ENCODE measurements at regions not wholly inside any gene's neighbourhood (a gene's known extent, or its start where the extent isn't known, plus 50 kb on each side); places are given as distances from the start of the nearest gene placed in this dataset.

GRCh38 chr9:78493166-78493742 lies 196.3 kb downstream of the PSAT1 start:
- DNase-seq (ENCODE audit: low spot score), result no peak

GRCh38 chr9:78502566-78502965 lies 205.6 kb downstream of the PSAT1 start:
- DNase-seq (ENCODE audit: low spot score), result no peak

GRCh38 chr9:78505546-78505945 lies 208.6 kb downstream of the PSAT1 start:
- no peak for DNase-seq (ENCODE audit: low spot score)

DNA sequence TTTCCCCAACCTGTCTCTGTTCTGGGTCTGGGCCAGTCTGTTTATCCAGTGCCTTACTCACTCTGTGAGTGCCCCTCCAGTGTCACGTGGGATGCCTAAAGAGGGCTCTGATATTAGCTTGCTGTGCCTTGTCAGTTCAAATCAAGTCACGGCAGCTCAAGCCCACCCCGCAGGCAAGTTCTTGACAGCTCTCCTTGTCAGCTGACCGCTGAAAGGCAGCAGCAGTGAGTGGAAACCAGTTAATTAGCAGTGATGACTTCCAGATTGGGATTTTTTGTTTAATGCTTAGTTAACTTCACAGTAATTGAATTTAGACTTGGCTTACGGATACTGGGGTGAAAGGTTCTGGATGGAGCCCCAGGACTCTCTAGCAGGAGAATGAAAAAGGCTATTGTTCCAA lies 210.1 kb downstream of the PSAT1 start:
- DNase-seq (ENCODE audit: low spot score), result no peak

DNA sequence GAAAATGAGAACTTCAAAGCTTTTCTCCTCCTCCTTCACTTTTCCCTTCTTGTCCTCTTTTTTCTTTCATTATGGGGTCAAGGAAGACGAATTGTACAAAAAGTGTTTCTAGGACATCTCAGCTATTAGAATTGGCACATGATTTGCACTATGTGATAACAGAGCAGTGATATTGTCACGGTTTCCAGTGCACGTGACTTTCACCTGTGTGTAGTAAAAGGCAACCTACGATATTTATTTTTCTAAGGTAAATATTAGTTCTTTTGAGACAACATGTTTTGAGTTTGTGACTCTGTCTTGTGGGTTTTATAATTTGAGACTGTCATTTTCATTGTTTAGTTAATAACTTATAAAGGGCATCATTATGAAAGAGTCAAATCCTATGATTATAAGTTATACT lies 213.1 kb downstream of the PSAT1 start:
- no peak for DNase-seq (ENCODE audit: low spot score)

- DNase-seq (ENCODE audit: low spot score), result no peak
Observed at GRCh38 chr9:78515108-78515507, 218.2 kb downstream of the PSAT1 start.

DNA sequence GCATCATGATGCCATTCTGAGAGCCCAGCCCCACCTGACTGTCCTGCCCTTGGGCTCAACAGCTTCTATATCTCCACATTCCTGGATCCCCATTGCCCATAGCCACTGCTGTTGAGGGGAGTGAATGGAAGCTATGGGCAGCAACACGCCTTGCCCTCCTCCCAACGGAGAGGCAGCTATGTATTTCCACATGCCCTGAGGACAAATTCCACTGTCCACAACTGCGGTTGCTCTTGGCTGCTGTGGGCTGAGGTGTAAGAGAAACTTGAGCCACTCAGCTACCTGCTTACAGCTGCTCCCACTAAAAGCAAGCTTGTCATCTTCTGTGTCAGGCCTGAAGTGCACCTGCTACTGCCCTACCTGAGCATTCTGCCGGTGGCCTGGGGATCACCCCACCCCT lies 222.9 kb downstream of the PSAT1 start:
- DNase-seq (ENCODE audit: low spot score), result no peak

DNA sequence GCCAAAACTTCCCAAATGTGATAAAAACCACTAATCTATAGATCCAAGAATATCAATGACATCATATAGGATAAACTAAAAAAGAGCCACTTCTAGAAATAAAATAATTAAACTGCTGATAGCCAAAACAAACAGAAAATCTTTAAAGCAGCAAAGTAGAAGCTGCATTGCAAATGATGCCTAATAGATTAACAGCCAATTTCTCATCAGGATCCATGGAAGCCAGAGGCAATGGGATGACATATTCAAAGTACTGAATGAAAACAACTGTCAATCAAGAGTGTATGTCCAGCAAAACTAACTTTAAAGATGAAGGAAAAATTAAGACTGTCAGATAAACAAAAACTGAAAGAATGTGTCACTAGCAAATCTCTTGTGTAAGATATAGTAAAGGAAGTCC lies 224.8 kb downstream of the PSAT1 start:
- no peak for DNase-seq (ENCODE audit: low spot score)

DNA sequence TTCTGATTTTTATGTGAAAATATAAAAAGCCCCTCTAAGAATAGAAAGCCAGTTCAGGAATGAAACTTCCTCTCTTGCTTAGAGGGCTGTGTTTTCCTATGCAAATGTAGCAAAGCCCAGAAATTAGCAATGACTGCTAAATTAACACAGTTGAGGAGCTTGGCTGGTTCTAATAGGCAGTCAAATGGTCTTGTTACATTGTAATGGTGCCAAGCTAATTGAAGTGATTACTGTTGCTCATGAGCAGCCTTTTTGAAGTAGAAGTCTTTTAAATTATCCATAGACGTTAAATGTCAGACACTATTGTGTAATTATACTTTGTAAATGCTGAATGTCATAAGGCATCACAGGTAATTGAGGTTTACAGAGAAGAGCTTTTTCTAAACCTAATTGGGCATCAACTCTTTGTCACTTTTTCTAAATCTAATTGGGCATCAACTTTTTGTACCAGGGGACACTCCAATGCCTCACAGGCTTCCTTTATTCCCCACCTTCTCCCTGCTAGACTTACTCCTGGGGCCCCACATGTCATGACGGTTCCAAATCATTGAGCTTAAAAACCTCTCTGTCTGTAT lies 229.1 kb downstream of the PSAT1 start:
- DNase-seq (ENCODE audit: low spot score), result no peak

- no peak for DNase-seq (ENCODE audit: low spot score)
Observed at GRCh38 chr9:78533500-78533899, 236.6 kb downstream of the PSAT1 start.

- no peak for DNase-seq (ENCODE audit: low spot score)
Observed at GRCh38 chr9:78539188-78539587, 242.3 kb downstream of the PSAT1 start.

DNA sequence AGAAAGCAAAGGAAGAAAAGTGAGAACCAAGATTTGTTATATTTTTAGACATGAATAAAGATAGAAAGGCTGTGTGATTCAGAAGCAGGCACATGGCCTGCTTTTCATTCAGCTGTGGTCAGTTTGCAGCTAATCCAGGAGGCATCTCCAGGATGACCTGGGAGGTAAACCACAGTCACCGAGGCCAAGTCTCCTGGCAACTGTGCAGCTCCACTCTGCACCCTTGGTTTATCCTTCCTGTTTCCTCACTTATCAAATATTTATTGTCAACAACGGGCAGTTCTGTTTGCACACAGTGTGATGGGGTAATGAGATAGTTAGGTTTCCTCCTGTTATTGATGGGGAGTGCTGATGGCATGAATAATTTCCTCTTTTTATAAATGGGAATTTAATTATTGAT lies 243.0 kb downstream of the PSAT1 start:
- no peak for DNase-seq (ENCODE audit: low spot score)

DNA sequence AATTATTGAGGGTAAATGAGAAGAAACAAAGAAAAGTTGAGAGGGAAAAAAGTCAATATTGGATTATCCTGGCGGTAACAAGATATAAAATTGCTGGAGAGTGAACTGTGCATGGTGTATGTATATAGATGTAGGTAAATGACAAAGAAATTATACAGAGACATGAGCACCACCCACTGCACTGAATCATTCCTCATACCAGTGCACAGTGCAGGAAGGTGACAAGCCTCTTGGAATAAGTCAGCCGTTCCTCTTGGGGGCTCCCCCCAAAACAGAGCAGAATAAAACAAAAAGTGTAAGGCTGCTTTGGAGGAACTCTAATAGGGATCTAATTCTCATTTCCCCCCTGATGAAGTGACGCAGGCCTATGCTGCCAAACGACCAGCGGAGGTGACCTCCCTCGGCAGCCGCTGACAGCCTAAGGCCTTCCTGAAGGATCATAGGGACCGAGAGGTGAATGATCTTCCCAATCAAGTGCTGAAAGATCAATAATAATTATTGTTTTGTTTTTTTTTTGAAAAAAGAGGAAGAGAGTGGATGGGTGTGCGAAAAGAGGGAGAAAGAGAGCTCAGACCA lies 245.0 kb downstream of the PSAT1 start:
- no peak for DNase-seq (ENCODE audit: low spot score)

DNA sequence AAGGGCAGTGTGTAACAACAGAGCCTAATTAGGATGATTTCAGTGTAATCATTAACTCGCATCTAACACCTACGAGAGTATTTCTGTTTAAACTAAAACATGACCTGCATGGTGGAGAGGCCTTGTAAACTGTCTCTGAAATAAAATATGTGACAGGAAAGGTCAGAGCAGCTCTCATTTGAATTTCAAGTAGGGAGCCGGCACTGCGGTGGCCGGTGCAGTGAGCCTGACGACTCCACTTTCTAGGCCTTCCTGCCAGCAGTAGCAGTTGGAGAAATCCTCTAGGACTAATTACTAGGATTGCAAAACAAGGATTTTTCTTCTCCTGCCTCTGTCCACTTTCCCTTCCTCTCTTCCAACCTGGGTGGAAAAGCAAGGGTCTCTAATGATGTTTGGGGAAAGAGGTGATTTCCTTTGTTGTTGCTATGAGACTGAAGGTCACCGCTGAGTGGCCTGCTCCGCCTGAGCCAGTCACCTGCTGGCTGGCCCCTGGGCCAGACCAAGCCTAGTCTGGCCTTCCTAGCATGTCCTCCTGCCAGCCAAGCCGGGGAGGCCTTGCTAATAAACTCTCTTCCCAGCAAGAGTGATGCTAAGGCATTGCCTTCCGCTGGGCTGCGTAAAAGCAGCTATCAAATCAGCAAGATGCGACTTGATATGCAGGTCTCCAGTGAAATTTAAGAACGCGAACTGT lies 245.7 kb downstream of the PSAT1 start:
- no peak for DNase-seq (ENCODE audit: low spot score)

DNA sequence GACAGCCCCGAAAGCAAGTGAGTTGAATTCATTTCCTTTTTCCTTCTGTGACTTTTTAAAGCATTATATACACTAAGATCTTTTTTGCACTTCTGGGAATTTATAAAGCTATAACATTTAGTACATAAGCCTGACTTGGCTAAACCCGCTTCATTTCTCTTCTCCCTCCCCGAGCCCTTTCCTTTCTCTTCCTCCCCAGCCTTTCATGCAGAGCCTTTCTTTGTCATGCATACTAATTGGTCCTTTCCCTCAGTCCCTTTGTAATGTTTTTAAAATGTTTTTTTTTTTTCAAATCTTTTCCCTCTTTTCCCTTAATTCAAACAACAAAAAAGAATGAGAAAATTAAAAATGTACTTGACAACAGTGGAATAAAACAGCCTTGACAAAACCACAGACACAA lies 246.4 kb downstream of the PSAT1 start:
- no peak for DNase-seq (ENCODE audit: low spot score)

DNA sequence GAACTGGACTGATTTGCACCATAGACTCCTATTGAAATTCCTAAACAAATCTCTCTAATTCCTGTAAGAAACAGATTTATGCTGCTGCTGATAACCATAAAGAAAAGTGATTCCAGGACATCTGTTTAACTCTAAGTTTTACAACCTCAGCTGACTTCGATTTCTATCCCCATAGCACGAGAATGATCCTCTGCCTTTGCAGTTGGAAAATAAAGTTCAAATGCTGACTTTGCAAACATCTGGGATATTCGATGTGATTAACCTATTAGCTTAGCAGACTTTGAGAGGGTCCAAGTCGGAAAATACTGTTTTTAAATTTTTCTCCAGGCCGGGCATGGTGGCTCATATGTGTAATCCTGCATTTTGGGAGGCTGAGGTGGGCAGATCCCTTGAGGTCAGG lies 247.3 kb downstream of the PSAT1 start:
- DNase-seq (ENCODE audit: low spot score), result no peak

DNA sequence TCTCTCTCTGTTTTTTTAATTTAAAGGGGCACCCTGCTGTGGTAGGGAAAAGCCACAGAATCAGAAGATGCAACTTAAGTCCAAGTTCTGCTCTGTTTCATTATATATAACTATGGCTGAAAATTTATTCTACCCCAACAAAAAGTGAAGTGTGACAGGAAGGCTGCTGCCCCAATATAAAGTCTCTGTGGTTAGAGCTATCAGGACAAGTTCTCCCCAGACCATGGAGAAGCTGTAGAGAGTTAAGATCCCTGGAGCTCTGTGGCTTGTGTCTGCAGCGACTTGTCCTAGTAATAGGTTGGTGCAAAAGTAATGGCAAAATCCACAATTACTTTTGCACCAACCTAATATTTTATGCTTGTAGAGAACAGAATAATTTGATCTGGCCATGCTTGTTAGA lies 250.9 kb downstream of the PSAT1 start:
- no peak for DNase-seq (ENCODE audit: low spot score)

DNA sequence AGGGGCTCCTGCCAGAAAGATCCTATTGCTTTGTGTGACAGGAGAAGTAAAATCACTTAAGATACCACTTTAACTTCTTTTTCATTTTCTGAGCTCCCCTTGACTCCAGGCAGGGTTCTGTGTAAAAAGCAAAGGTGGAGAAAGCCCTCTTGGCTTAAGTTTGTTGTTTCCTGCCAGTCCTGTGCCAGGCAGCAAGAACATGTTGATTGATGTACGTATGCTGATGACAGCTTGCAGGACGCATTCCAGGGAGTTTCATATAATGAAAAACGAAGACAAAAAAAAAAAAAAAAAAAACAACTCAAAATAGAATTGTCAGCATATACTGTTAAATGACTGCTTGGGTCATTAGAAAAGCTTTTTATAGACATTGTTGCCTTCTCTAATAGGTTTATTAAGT lies 251.7 kb downstream of the PSAT1 start:
- DNase-seq (ENCODE audit: low spot score), result no peak

- no peak for DNase-seq (ENCODE audit: low spot score)
Observed at GRCh38 chr9:78549711-78550110, 252.8 kb downstream of the PSAT1 start.

- no peak for DNase-seq (ENCODE audit: low spot score)
Observed at GRCh38 chr9:78552802-78553201, 255.9 kb downstream of the PSAT1 start.

GRCh38 chr9:78557540-78557939 lies 260.6 kb downstream of the PSAT1 start:
- DNase-seq (ENCODE audit: low spot score), result no peak

DNA sequence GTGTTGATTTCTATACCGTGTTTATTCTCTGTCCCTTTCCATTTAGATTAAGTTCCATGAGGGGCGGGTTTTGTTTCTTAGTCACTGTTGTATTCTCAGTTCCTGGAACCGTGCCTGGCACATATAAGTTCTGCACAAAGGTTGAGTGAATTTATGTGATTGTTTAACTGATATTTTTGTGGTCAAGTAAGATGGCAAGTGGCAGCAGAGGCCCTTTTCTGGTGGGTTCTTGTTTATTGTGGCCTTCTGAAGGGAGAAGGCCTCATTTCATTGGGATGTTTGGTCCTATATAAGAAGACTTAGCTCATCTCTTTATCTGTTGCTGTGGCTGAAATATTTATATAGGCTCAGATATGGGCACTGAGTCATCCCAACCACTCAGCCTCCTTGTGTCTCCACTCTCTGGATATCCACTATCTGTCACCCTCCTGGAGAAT lies 262.5 kb downstream of the PSAT1 start:
- no peak for DNase-seq (ENCODE audit: low spot score)

GRCh38 chr9:78562021-78562420 lies 265.1 kb downstream of the PSAT1 start:
- DNase-seq (ENCODE audit: low spot score), result no peak

GRCh38 chr9:78563269-78563668 lies 266.3 kb downstream of the PSAT1 start:
- DNase-seq (ENCODE audit: low spot score), result no peak

All from CD4-positive, alpha-beta T cell treated with Interleukin-6 at 100 ng/mL for 8 hours (primary cell).